GM12892 (cell line): ENCODE measurements at regions not wholly inside any gene's neighbourhood (a gene's known extent, or its start where the extent isn't known, plus 50 kb on each side); places are given as distances from the start of the nearest gene placed in this dataset.

Experiments
- POLR2A ChIP-seq: IDR thresholded peaks from 2 replicates; pipeline ENCODE4 v1.6.1; 2011; ENCODE audit warnings: low read depth, low read length, control low read depth
- POLR2AphosphoS5 ChIP-seq: IDR thresholded peaks from 2 replicates; pipeline ENCODE4 v1.6.1; 2011; ENCODE audit warnings: low read depth, low read length, control low read depth

GRCh38 chr5:4949108-4949507 is 191.0 kb upstream of the ADAMTS16 start:
- TF ChIP-seq POLR2AphosphoS5 (no peak), POLR2A (no peak)
